ENCODE measurements at regions not wholly inside any gene's neighbourhood (a gene's known extent, or its start where the extent isn't known, plus 50 kb on each side); places are given as distances from the start of the nearest gene placed in this dataset.
"Not testable (repeated sequence)": the region's sequence is repeated elsewhere in the genome, so short reads cannot be mapped to it uniquely, and the experiment has no call there.

DNA sequence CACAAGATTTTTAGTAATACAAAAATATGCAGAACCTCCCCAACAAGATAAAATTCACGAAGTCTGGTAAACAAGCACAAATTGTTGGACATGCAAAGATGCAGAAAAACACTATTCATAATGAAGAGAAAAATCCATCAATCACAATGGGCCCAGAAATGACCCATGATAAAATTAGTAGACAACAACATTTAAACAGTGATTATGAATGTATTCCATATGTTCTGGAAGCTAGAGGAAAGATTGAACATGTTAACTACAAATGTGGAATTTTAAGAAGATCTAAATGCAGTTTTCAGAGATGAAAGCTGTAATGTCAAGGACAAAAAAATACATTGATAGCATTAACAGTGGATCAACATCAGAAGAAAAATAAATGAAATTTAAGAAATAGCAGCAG, 243.3 kb upstream of the LINC00305 start:
- Histone ChIP-seq H3K36me3 (ENCODE audit: insufficient read depth, low read depth, low read length) (no peaks in the 10 kb centered on the region), H3K27me3 (ENCODE audit: insufficient read depth, low read length) (no peaks in the 10 kb centered on the region), H3K4me3 (ENCODE audit: low read length) (no peak overlapping the region)

GRCh38 chr18:64384101-64384500, 235.2 kb upstream of the LINC00305 start:
- H3K4me3 ChIP-seq (ENCODE audit: low read length) = no peak overlapping the region
- no peaks in the 10 kb centered on the region for H3K27me3 ChIP-seq (ENCODE audit: insufficient read depth, low read length)
- H3K9ac ChIP-seq (ENCODE audit: low read depth, low read length) = no peak overlapping the region
- peaks cover 4% of the 10 kb centered on the region; the same call in 1 of the 2 replicates for H3K4me1 ChIP-seq (ENCODE audit: insufficient read depth, low read length)
- no peaks in the 10 kb centered on the region for H3K9me3 ChIP-seq (ENCODE audit: insufficient read depth, low read depth, low read length)
- no peak overlapping the region for H3K27ac ChIP-seq (ENCODE audit: low read length)
- no peaks in the 10 kb centered on the region for H3K36me3 ChIP-seq (ENCODE audit: insufficient read depth, low read depth, low read length)

More for the DNA sequence above, 243.3 kb upstream of the LINC00305 start:
- Histone ChIP-seq H3K4me1 (ENCODE audit: insufficient read depth, low read length) (no peaks in the 10 kb centered on the region), H3K9me3 (ENCODE audit: insufficient read depth, low read depth, low read length) (no peaks in the 10 kb centered on the region), H3K27ac (ENCODE audit: low read length) (no peak overlapping the region), H3K9ac (ENCODE audit: low read depth, low read length) (no peak overlapping the region)

DNA sequence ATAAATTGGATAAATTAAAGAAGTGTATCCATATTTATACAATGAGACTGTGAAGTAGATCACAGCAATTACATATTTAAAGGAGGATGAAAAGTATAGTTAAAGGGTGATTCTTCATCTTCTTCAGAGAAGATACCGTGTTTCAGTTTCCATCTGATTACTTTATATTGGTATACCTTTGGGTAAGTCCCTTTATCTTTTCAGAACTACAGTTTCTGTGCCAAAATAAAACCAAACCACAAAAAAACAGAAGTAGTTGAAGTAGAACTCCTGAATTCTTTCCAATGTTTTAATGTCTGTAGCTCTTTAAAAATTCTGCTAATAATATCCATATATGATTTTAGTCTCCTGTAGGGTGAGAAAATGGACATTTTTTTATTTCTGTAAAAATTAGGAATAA, 231.2 kb upstream of the LINC00305 start:
- Histone ChIP-seq H3K9me3 (ENCODE audit: insufficient read depth, low read depth, low read length) (0 out of 2 replicates have a peak, but pooled peaks cover 2% of the 10 kb centered on the region), H3K27ac (ENCODE audit: low read length) (no peak overlapping the region), H3K9ac (ENCODE audit: low read depth, low read length) (no peak overlapping the region), H3K36me3 (ENCODE audit: insufficient read depth, low read depth, low read length) (no peaks in the 10 kb centered on the region), H3K4me1 (ENCODE audit: insufficient read depth, low read length) (peaks cover 4% of the 10 kb centered on the region; the same call in 1 of the 2 replicates), H3K27me3 (ENCODE audit: insufficient read depth, low read length) (no peaks in the 10 kb centered on the region), H3K4me3 (ENCODE audit: low read length) (no peak overlapping the region)

- Histone ChIP-seq H3K4me3 (ENCODE audit: low read length) (no peak overlapping the region), H3K9ac (ENCODE audit: low read depth, low read length) (no peak overlapping the region), H3K27ac (ENCODE audit: low read length) (no peak overlapping the region), H3K36me3 (ENCODE audit: insufficient read depth, low read depth, low read length) (no peaks in the 10 kb centered on the region), H3K9me3 (ENCODE audit: insufficient read depth, low read depth, low read length) (0 out of 2 replicates have a peak, but pooled peaks cover 2% of the 10 kb centered on the region), H3K4me1 (ENCODE audit: insufficient read depth, low read length) (peaks cover 4% of the 10 kb centered on the region; the same call in 1 of the 2 replicates), H3K27me3 (ENCODE audit: insufficient read depth, low read length) (no peaks in the 10 kb centered on the region)
These were observed 230.8 kb upstream of the LINC00305 start for GRCh38 chr18:64379662-64380061.

DNA sequence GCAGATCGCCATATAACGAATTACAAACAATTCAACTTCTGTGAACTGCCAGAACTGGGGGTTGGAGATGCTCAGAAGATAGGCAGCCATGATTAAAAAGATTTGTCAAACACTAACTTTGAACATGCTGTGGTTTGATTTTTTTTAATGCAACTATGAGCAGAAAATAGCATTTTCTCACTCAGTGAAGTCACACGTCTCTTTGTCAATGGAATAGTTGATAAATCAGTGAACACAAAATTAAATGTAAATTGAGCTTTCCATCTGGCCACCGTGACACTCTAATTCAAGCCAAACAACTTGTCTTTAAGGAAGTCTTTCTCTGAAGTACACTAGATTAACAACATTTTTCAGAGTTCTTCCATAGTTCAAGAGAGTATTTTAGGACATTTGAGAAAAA, 228.6 kb upstream of the LINC00305 start:
- Histone ChIP-seq H3K36me3 (ENCODE audit: insufficient read depth, low read depth, low read length) (no peaks in the 10 kb centered on the region), H3K4me3 (ENCODE audit: low read length) (no peak overlapping the region), H3K27ac (ENCODE audit: low read length) (no peak overlapping the region), H3K9ac (ENCODE audit: low read depth, low read length) (no peak overlapping the region), H3K27me3 (ENCODE audit: insufficient read depth, low read length) (no peaks in the 10 kb centered on the region), H3K4me1 (ENCODE audit: insufficient read depth, low read length) (no peaks in the 10 kb centered on the region), H3K9me3 (ENCODE audit: insufficient read depth, low read depth, low read length) (0 out of 2 replicates have a peak, but pooled peaks cover 2% of the 10 kb centered on the region)

DNA sequence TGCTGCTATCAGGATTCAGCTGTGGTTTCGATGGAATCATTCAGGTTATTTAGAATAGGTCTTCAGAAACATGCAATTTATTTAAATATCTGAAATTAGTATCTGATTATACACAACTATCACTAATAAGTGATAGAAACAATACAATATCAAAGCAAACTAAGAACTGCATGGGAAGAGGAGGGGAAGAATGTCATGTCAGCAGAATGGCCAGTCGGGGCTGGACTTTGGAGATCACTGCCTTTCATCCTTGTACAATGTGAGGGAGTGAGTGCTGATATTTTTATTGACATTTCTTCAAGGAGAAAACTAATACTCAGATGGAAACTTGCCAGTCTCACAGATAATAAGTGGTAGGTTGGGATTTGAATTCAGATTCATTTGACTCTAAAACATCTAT, 224.0 kb upstream of the LINC00305 start:
- no peak overlapping the region for H3K9ac ChIP-seq (ENCODE audit: low read depth, low read length)

GRCh38 chr18:64369830-64370440, 221.0 kb upstream of the LINC00305 start:
- not testable (repeated sequence) for H3K27ac ChIP-seq (ENCODE audit: low read length); H3K36me3 ChIP-seq (ENCODE audit: insufficient read depth, low read depth, low read length); H3K4me3 ChIP-seq (ENCODE audit: low read length); H3K9ac ChIP-seq (ENCODE audit: low read depth, low read length); H3K27me3 ChIP-seq (ENCODE audit: insufficient read depth, low read length); H3K4me1 ChIP-seq (ENCODE audit: insufficient read depth, low read length); H3K9me3 ChIP-seq (ENCODE audit: insufficient read depth, low read depth, low read length)

More for the DNA sequence above, 224.0 kb upstream of the LINC00305 start:
- Histone ChIP-seq H3K36me3 (ENCODE audit: insufficient read depth, low read depth, low read length) (no peaks in the 10 kb centered on the region), H3K4me3 (ENCODE audit: low read length) (no peak overlapping the region), H3K27me3 (ENCODE audit: insufficient read depth, low read length) (no peaks in the 10 kb centered on the region), H3K9me3 (ENCODE audit: insufficient read depth, low read depth, low read length) (0 out of 2 replicates have a peak, but pooled peaks cover 2% of the 10 kb centered on the region), H3K27ac (ENCODE audit: low read length) (no peak overlapping the region), H3K4me1 (ENCODE audit: insufficient read depth, low read length) (no peaks in the 10 kb centered on the region)

- Histone ChIP-seq H3K9ac (ENCODE audit: low read depth, low read length) (no peak overlapping the region), H3K36me3 (ENCODE audit: insufficient read depth, low read depth, low read length) (no peaks in the 10 kb centered on the region), H3K9me3 (ENCODE audit: insufficient read depth, low read depth, low read length) (peaks cover 14% of the 10 kb centered on the region), H3K4me3 (ENCODE audit: low read length) (no peak overlapping the region), H3K27ac (ENCODE audit: low read length) (no peak overlapping the region), H3K4me1 (ENCODE audit: insufficient read depth, low read length) (no peaks in the 10 kb centered on the region), H3K27me3 (ENCODE audit: insufficient read depth, low read length) (no peaks in the 10 kb centered on the region)
These were observed 216.2 kb upstream of the LINC00305 start for GRCh38 chr18:64365106-64365505.

GRCh38 chr18:64337673-64338072, 188.8 kb upstream of the LINC00305 start:
- no peaks in the 10 kb centered on the region for H3K27me3 ChIP-seq (ENCODE audit: insufficient read depth, low read length)

DNA sequence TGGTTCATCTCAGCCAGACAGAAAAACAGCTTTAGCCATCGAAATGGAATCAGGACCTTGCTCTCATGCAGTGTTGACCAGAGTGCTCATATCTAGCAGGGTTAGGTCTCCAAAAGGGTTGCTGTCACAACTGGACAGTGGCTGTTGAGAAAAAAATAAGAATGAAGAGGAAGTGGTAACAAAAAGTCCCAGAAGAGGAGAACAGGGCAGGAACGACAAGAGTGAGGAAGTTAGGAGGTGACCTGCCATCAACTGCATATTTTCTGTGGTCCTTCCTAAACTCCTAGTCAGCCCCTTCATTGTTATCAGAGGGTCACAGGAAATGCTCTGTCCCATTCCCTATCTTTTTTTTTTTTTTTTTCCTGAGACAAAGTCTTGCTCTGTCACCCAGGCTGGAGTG, 188.1 kb upstream of the LINC00305 start:
- Histone ChIP-seq H3K27ac (ENCODE audit: low read length) (no peak overlapping the region), H3K9me3 (ENCODE audit: insufficient read depth, low read depth, low read length) (no peaks in the 10 kb centered on the region), H3K4me3 (ENCODE audit: low read length) (no peak overlapping the region), H3K36me3 (ENCODE audit: insufficient read depth, low read depth, low read length) (no peaks in the 10 kb centered on the region), H3K4me1 (ENCODE audit: insufficient read depth, low read length) (no peaks in the 10 kb centered on the region), H3K27me3 (ENCODE audit: insufficient read depth, low read length) (no peaks in the 10 kb centered on the region), H3K9ac (ENCODE audit: low read depth, low read length) (no peak overlapping the region)

More at GRCh38 chr18:64337673-64338072, 188.8 kb upstream of the LINC00305 start:
- Histone ChIP-seq H3K27ac (ENCODE audit: low read length) (no peak overlapping the region), H3K4me3 (ENCODE audit: low read length) (no peak overlapping the region), H3K36me3 (ENCODE audit: insufficient read depth, low read depth, low read length) (no peaks in the 10 kb centered on the region), H3K9me3 (ENCODE audit: insufficient read depth, low read depth, low read length) (no peaks in the 10 kb centered on the region), H3K4me1 (ENCODE audit: insufficient read depth, low read length) (no peaks in the 10 kb centered on the region), H3K9ac (ENCODE audit: low read depth, low read length) (no peak overlapping the region)

- Histone ChIP-seq H3K27me3 (ENCODE audit: insufficient read depth, low read length) (no peaks in the 10 kb centered on the region), H3K36me3 (ENCODE audit: insufficient read depth, low read depth, low read length) (no peaks in the 10 kb centered on the region), H3K27ac (ENCODE audit: low read length) (no peak overlapping the region), H3K4me1 (ENCODE audit: insufficient read depth, low read length) (no peaks in the 10 kb centered on the region), H3K9me3 (ENCODE audit: insufficient read depth, low read depth, low read length) (no peaks in the 10 kb centered on the region), H3K9ac (ENCODE audit: low read depth, low read length) (no peak overlapping the region), H3K4me3 (ENCODE audit: low read length) (no peak overlapping the region)
These were observed 185.9 kb upstream of the LINC00305 start for GRCh38 chr18:64334748-64335147.

DNA sequence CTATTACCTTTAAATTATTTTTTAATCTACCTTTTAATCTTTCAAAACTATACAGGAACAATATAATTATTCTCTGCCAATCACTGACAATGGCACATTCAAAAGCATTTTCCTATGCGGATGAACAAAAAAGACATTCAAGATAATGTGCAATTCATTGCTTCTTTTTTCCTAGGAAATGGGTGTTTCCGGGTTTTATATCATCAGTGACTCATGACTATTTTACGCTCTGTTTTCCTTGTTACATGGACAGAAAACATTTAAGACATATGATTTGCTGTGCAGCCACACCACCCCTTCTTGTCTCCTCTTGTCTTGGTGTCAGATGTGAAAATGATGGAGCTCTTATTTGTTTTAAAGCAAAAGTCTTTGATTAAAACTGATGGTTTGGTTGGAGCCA, 184.7 kb upstream of the LINC00305 start:
- no peak overlapping the region for H3K27ac ChIP-seq (ENCODE audit: low read length)
- no peaks in the 10 kb centered on the region for H3K9me3 ChIP-seq (ENCODE audit: insufficient read depth, low read depth, low read length)
- no peaks in the 10 kb centered on the region for H3K36me3 ChIP-seq (ENCODE audit: insufficient read depth, low read depth, low read length)

More for the DNA sequence above, 184.7 kb upstream of the LINC00305 start:
- H3K4me1 ChIP-seq (ENCODE audit: insufficient read depth, low read length) = no peaks in the 10 kb centered on the region
- no peak overlapping the region for H3K9ac ChIP-seq (ENCODE audit: low read depth, low read length)
- H3K27me3 ChIP-seq (ENCODE audit: insufficient read depth, low read length) = no peaks in the 10 kb centered on the region
- H3K4me3 ChIP-seq (ENCODE audit: low read length) = no peak overlapping the region
